HG02763 (cell line): ENCODE measurements at regions not wholly inside any gene's neighbourhood (a gene's known extent, or its start where the extent isn't known, plus 50 kb on each side); places are given as distances from the start of the nearest gene placed in this dataset.
"Not testable (repeated sequence)": the region's sequence is repeated elsewhere in the genome, so short reads cannot be mapped to it uniquely, and the experiment has no call there.

ENCODE experiments used
- ATAC-seq: cut with Tn5 transposase; IDR thresholded peaks from one replicate; pipeline ENCODE4 v1.9.1; 2021; ENCODE audit warnings: mild to moderate bottlenecking, moderate library complexity; ENCODE audit not compliant: unreplicated experiment

GRCh38 chr7:115297656-115298055, 375.8 kb downstream of the MDFIC start:
- ATAC-seq, result no peak

DNA sequence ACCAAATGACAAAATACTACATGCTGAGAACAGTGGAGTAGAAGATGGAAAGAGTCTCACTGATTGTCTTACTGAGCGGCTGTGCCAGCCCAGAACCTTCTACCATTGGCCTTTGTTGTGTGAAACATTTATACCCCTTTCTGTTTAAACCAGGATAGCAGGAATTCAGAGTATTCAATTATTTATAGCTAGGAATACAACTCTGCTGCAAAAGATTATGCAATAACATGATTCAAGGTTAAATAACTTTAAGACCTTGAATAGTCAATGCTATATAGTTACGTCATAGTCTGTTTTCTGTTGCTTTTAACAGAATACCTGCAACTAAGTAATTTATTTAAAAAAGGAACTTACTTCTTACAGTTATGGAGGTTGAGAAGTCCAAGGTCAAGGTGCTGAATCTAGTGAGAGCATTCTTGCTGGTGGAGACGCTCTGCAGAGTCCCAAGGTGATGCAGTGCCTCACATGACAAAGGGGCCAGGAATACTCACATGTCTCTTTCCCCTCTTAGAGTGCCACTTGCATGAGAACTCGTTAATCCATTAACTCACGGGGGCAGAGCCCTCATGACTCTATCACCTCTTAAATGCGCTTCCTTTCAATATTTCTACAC, 371.8 kb downstream of the MDFIC start:
- no peak for ATAC-seq

GRCh38 chr7:115292381-115292780, 370.5 kb downstream of the MDFIC start:
- ATAC-seq, result no peak

- ATAC-seq, result no peak
Measured at GRCh38 chr7:115289971-115290370, 368.1 kb downstream of the MDFIC start.

DNA sequence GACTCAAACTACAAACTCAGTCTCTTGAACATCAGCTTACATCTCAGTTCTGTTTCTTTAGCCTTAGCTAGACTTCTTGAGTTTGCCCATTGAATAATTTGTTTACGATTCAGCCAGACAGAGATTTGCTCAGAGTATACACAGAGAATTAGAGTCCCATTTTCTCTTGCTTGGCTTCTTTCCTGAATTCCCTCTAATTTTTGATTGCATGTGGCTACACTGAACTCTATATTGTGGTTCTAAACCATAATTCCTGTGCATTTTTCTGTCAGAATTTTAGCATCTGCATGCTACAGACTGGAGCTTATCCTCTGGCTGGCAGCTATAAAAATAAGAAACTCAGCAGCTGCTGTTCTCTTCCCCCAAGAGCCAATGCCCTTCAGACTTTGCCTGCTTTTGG, 354.9 kb downstream of the MDFIC start:
- ATAC-seq, result no peak

DNA sequence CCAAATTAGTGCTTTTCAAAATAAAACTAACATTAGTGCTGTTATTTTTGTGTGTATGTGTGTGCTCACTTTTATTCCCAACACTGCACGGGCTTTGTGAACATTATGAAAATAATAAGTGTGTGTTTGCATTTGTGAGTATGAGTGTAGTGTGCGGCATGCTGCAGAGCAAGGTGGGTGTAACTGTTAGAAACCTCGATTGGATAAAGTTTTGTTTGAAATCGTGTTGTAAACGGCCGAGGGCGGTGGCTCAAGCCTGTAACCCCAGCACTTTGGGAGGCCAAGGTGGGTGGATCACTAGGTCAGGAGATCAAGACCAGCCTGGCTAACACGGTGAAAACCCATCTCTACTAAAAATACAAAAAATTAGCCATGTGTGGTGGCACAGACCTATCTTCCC, 352.0 kb downstream of the MDFIC start:
- ATAC-seq, result not testable (repeated sequence)

DNA sequence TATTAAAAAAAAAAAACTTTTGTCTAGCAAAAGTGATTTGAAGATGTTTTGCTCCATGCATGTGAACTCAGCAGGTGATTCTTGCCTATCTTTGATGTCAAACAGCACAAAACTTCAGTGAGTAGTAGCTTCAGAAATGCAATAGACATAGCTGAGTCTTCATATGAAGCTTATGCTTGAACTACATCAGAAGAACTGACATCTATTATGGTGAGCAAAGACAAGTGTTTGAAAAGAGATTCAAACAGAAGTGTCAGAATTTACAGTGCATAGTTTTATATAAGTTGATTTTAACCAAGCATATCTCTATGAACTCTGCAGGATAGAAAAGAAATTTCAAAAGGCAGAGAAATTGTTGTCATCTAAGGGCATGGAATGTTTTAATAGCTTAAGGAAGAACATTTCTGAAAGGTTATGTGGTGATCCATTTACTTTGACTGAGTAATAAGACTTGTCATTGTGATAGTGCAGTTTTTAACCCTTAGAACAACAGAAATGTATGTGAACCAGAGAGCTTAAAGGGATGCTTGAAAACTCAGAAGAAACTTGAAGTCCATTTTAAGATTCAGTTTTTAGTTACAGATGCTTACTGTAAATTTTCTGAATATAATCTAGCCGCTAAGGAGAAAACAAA, 351.4 kb downstream of the MDFIC start:
- no peak for ATAC-seq

DNA sequence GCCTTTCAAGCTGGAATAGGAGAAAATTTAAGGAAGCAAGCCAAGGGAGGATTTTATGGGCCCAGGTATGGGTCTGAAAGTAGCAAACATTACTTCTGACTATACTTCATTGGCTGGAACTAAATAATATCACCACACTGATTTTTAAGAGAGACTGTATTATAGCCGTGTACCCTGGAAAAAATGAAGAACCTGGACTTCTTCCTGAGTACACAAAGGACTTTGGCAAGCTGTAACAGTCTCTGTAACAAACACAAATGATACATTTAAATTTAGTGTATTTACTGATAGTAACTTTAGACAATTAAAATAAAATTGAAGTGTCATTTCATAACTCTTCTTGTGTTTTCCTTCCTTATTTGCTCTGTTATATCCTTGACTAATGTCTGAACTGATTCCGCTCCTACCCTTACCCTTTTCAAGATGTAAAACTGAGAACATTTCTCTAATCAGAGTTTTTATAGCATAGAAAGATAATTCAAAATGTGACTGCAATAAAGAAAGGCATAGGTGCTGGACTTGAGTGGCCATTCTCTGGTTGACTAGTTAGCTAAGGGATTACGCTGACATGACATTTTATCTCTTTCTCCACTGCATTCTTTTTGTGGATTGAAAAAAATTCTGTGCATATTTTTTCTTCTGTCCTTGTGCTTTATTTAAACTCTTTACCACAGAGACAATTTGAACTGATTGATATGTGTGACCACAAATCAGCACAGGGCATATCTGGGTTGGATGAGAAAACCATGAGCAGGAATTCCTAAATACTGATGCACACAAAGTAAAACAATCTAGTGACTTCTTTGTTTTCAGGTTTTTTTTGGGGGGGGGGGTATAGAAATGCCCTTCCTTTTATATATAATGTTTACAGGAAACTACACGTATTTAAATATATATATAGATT, 349.7 kb downstream of the MDFIC start:
- ATAC-seq, result no peak

GRCh38 chr7:115269486-115269885, 347.6 kb downstream of the MDFIC start:
- no peak for ATAC-seq

- no peak for ATAC-seq
Measured at GRCh38 chr7:115267503-115267902, 345.6 kb downstream of the MDFIC start.

DNA sequence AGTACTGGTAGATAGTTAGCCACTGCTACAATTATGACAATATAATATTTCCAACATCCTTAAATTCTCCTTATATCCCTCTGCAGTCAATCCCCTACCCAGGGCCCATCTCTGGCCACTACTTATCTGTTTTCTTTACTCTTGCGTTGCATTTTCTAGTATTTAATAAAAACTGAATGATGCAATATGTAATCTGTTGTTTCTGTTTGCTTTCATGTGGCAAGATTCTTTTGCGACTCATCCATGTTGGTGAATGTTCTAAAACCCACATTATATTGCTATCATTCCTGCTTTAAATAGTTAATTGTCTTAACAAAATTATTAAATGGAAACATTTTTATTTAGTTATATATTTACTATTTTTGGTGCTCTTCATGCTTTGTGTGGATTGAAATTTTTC, 338.5 kb downstream of the MDFIC start:
- ATAC-seq, result no peak

GRCh38 chr7:115252461-115252860, 330.6 kb downstream of the MDFIC start:
- ATAC-seq, result no peak

DNA sequence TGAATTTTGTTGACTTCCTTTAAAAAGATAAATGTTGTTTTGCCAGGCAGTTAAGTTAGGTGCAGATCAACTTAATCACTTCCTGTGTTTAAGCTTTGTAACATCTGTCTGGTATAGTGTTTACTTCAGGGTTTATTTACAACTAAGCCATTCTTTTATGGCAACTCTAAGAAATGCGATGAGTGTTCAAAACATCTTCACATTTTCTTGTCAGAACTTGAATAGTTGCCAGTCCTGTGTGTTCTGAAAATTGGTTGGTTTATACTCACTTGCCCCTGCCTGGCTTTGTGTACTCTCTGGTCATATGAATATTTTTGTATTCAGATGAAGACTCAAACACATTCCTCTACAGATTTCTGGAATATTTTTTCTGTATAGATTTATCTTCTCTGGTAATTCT, 327.2 kb downstream of the MDFIC start:
- no peak for ATAC-seq

DNA sequence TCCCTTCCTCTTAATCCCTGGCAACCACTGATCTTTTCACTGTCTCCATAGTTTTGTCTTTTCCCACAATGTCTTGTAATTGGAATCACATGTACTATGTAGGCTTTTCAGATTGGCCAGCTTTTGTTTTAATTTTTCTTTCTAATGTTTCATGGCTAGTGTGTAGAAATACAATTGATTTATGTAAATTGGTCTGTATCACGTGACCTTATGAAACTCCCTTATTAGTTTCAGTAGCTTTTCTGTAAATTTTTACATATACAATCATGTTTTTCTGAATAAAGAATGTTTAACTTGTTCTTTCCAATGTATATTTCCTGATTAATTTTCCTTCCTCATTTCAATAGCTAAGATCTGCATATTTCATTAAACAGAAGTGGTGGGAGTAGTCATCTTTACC, 319.3 kb downstream of the MDFIC start:
- no peak for ATAC-seq

GRCh38 chr7:115240242-115240641, 318.3 kb downstream of the MDFIC start:
- ATAC-seq, result no peak

- no peak for ATAC-seq
Measured at GRCh38 chr7:115235075-115235474, 313.2 kb downstream of the MDFIC start.

DNA sequence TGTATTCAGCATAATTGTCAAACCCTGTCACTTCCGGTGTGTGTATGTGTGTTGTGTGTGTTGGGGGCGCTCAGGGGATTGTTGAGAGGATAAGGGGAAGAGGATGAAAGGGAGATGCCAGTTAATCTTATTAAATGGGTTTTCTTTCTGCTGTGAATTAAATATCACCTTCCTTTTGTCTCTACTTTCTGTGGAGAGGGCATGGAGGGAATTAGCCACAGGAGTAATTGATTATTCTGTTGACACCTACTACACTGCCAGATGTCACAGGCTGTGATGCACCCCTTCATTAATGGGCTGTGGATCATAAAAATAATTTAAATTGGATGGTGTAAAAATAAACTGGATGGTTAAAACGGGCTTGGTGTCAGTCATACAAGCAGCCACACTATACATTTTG, 311.9 kb downstream of the MDFIC start:
- ATAC-seq, result no peak

DNA sequence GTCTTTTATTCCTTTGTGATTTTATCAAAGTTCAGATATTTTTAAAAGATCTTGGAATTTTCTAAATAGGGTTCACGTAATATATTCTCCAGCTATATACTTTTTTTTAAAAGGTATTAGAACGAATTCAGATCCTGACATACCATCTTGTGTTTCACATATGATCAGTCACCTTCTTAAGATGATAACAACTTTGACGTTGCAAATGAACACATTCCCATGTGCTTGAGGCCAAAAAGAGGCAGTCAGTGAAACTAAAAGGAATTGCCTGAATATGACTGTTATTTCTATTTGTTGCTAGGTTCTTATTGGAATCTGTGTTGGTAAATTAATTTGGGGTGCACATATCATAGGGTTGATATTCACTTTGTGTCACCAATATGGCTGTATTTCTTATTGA, 310.1 kb downstream of the MDFIC start:
- no peak for ATAC-seq

DNA sequence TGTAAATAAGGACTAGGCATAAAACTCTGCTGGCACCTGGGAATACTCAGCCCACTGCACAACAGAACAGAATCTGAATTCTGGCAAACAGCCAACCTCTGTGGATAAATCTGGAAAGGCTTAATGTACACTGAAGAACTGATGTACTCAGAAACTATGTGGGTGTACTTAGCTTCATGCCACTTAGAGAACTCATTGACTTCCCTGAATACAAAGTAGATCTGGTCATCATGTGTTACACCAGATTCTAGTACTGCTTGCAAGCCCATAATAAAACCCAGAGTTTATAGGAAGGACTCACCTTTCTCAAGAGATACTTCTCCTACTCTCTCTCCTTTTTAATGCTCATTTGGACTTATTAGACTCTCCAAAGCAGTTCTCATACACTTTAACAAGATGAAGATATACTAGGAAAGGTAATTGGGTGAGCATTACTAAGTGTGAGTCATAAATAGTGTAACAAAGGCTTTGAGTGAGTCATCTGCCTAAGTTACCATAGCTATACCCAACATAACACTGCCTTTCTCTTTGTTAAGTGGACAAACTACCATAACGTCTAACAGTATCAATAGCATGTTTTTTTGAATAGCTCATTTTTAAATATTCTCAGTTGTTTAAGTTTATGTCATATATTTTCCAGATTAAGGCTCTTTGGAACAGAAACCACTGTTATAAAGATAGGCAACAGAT, 309.1 kb downstream of the MDFIC start:
- ATAC-seq, result no peak

GRCh38 chr7:115229401-115230105, 307.7 kb downstream of the MDFIC start:
- no peak for ATAC-seq
